Activated T-cell treated with anti-CD3 and anti-CD28 coated beads, Interleukin-2, amount 50 U/mL, for 48 hours (primary cell): ENCODE measurements at regions not wholly inside any gene's neighbourhood (a gene's known extent, or its start where the extent isn't known, plus 50 kb on each side); places are given as distances from the start of the nearest gene placed in this dataset.

Experiments used
- DNase-seq, 2 experiments: peaks; one replicate each; pipeline ENCODE4 v3.0.0-alpha.2; 2020

GRCh38 chr2:189375842-189376241, 65.4 kb upstream of the WDR75 start:
- DNase-seq: no peak

GRCh38 chr2:189379287-189379630, 62.0 kb upstream of the WDR75 start:
- no peak for DNase-seq

GRCh38 chr2:189379731-189380261, 61.5 kb upstream of the WDR75 start:
- DNase-seq: no peak

- DNase-seq: no peak
These were observed 58.6 kb upstream of the WDR75 start for GRCh38 chr2:189382668-189383067.

- DNase-seq: no peak
These were observed 54.5 kb upstream of the WDR75 start for GRCh38 chr2:189386741-189387140.

- no peak for DNase-seq
These were observed 50.1 kb upstream of the WDR75 start for GRCh38 chr2:189391201-189391600.
